Activated CD8-positive, alpha-beta T cell treated with anti-CD3 and anti-CD28 coated beads, Interleukin-2, amount 10 ng/mL, durations not matched to agents 7 days and 5 days (primary cell): ENCODE measurements at regions not wholly inside any gene's neighbourhood (a gene's known extent, or its start where the extent isn't known, plus 50 kb on each side); places are given as distances from the start of the nearest gene placed in this dataset.
"Not testable (repeated sequence)": the region's sequence is repeated elsewhere in the genome, so short reads cannot be mapped to it uniquely, and the experiment has no call there.

ENCODE experiments used
- ATAC-seq: fragments of 150-1000 bp; cut with Tn5 transposase; one replicate; pipeline ENCODE4 v1.10.0; 2021; ENCODE audit warnings: moderate library complexity
- CTCF ChIA-PET: fragments of 350-600 bp; sonication (Branson Sonifier 250); formaldehyde crosslinking; loops from one replicate; lab custom pipeline; 2021; ENCODE audit warnings: antibody characterized with exemption; lab: Charles Lee
- POLR2A ChIA-PET: fragments of 350-600 bp; sonication (Branson Sonifier 250); formaldehyde crosslinking; loops from one replicate; lab custom pipeline; 2021; ENCODE audit warnings: antibody characterized with exemption; lab: Charles Lee
- DNase-seq: peaks from one replicate; pipeline ENCODE4 v3.0.0-alpha.2; 2020
- H3K27ac Mint-ChIP-seq: one replicate; pipeline ENCODE4 v1.8.0; 2021; ENCODE audit warnings: mild to moderate bottlenecking, mixed read lengths
- H3K27me3 Mint-ChIP-seq: one replicate; pipeline ENCODE4 v1.8.0; 2021; ENCODE audit warnings: low read depth, mixed read lengths
- H3K36me3 Mint-ChIP-seq: one replicate; pipeline ENCODE4 v1.8.0; 2021; ENCODE audit warnings: low read depth, mixed read lengths
- H3K4me1 Mint-ChIP-seq: one replicate; pipeline ENCODE4 v1.8.0; 2021; ENCODE audit warnings: low read depth, mixed read lengths
- H3K4me3 Mint-ChIP-seq: one replicate; pipeline ENCODE4 v1.8.0; 2021; ENCODE audit warnings: mild to moderate bottlenecking, mixed read lengths
- H3K9me3 Mint-ChIP-seq: one replicate; pipeline ENCODE4 v1.8.0; 2022; ENCODE audit warnings: mixed read lengths; ENCODE audit not compliant: insufficient read depth

GRCh38 chr1:98575955-98576354 lies 85.6 kb upstream of the SNX7 start:
- H3K9me3 Mint-ChIP-seq: no peaks in the 10 kb centered on the region
- ATAC-seq (no peak), DNase-seq (no peak)
- H3K4me1 Mint-ChIP-seq: no peaks in the 10 kb centered on the region
- no peak overlapping the region for H3K4me3 Mint-ChIP-seq
- no peaks in the 10 kb centered on the region for H3K27me3 Mint-ChIP-seq
- H3K36me3 Mint-ChIP-seq: no peaks in the 10 kb centered on the region
- ChIA-PET CTCF (no interaction called here), POLR2A (no interaction called here)
- H3K27ac Mint-ChIP-seq: no peak overlapping the region

GRCh38 chr1:98565951-98566350 lies 95.6 kb upstream of the SNX7 start:
- H3K9me3 Mint-ChIP-seq: no peaks in the 10 kb centered on the region
- H3K27me3 Mint-ChIP-seq: no peaks in the 10 kb centered on the region
- ATAC-seq: no peak
- POLR2A ChIA-PET: no interaction called here
- no peak for DNase-seq
- no peak overlapping the region for H3K27ac Mint-ChIP-seq
- no peak overlapping the region for H3K4me3 Mint-ChIP-seq
- no peaks in the 10 kb centered on the region for H3K4me1 Mint-ChIP-seq
- CTCF ChIA-PET: no interaction called here
- H3K36me3 Mint-ChIP-seq: no peaks in the 10 kb centered on the region

DNA sequence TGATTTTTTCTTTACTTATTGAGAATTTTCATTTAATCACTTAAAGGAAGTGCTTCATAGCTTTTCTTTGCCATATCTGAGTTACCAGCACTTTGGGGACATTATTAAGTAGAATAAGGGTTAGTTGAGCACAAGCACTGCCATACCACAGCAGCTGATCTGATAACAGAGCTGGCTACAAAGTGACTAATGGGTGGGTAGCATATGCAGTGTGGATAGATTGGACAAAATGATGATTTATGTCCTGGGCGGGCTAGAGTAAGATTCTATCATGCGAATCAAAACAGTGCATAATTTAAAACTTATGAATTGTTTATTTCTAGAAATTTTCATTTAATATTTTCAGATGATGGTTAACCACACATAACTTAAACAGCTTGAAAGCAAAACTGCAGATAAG lies 102.2 kb upstream of the SNX7 start:
- Mint-ChIP-seq H3K27ac (no peak overlapping the region), H3K36me3 (no peaks in the 10 kb centered on the region), H3K27me3 (no peaks in the 10 kb centered on the region), H3K4me3 (no peak overlapping the region), H3K9me3 (no peaks in the 10 kb centered on the region), H3K4me1 (no peaks in the 10 kb centered on the region)
- DNase-seq (no peak), ATAC-seq (no peak)
- POLR2A ChIA-PET: no interaction called here
- CTCF ChIA-PET: no interaction called here

DNA sequence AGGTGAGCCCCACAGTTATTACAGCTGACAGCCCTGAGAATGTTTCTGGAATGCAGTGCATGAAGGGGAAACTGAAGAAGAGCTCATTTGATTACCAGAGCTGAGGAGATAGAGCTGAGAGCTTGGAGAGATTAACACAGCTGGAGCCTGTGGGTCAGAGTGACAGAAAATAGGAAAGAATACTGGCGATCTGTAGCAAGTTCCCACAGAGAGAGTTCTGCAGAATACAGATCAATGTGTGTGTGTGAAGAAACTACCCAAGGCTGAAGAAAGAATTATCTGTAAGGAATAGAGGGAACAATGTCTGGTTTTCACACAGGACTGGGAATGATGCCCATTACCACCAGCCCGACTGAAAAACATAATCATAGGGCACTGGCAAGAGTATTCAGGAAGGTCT lies 103.6 kb upstream of the SNX7 start:
- no peaks in the 10 kb centered on the region for H3K9me3 Mint-ChIP-seq
- H3K36me3 Mint-ChIP-seq: no peaks in the 10 kb centered on the region
- ChIA-PET CTCF (no interaction called here), POLR2A (no interaction called here)
- no peak for DNase-seq
- no peaks in the 10 kb centered on the region for H3K27me3 Mint-ChIP-seq
- no peak for ATAC-seq
- H3K27ac Mint-ChIP-seq: no peak overlapping the region
- H3K4me1 Mint-ChIP-seq: no peaks in the 10 kb centered on the region
- no peak overlapping the region for H3K4me3 Mint-ChIP-seq

DNA sequence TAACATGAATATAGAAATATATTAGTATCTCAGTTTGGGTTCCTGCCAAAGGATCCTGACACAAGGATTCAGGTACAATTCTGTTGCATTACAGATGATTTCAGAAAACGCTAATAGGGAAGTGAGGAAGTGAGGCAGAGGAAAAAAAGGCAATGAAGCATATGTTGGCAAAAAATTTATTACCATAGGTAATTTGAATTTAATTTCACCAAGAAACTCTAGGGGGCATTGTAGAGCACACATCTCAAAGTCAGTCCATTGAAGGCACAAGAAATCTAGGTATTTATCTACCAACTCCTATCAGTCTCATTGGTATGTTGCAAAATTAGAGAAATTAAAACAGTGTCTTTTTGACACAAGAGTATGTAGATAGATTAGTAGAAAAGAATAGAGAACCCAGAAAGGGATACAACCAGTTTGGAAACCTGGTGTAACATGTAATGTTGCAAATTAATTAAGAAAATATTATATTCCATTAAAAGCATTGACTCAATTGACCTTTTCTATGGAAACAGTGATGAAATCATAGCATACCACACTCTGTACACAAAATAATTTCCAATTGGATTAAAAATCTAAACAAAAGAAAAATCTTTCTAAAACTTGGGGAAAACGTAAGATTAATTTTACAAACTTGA lies 104.9 kb upstream of the SNX7 start:
- Mint-ChIP-seq H3K9me3 (no peaks in the 10 kb centered on the region), H3K4me3 (no peak overlapping the region), H3K27me3 (no peaks in the 10 kb centered on the region), H3K27ac (no peak overlapping the region), H3K36me3 (no peaks in the 10 kb centered on the region), H3K4me1 (no peaks in the 10 kb centered on the region)
- ATAC-seq: no peak
- ChIA-PET POLR2A (no interaction called here), CTCF (no interaction called here)
- no peak for DNase-seq

DNA sequence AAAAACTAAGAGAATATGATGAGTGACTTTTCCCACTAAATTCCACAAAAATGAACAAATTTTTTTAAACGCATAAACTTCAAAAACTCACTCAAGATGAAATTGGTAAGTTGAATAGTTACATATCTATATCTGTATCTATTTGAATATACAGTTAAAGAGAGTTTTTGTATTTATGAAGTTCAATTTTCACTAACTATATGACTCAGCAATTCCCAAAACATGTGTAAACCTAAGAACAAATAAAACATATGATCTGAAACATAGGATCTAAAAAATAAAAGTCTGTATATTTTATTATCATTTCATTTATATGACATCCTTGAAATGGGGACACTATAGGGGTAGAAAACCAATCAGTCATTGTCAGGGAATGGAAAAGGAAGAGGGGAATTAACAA lies 105.7 kb upstream of the SNX7 start:
- Mint-ChIP-seq H3K4me1 (no peaks in the 10 kb centered on the region), H3K9me3 (no peaks in the 10 kb centered on the region), H3K36me3 (no peaks in the 10 kb centered on the region)

GRCh38 chr1:98552576-98553074 lies 108.9 kb upstream of the SNX7 start:
- H3K9me3 Mint-ChIP-seq, DNase-seq, POLR2A ChIA-PET, CTCF ChIA-PET, H3K27ac Mint-ChIP-seq, ATAC-seq, H3K4me3 Mint-ChIP-seq, H3K36me3 Mint-ChIP-seq, H3K4me1 Mint-ChIP-seq, H3K27me3 Mint-ChIP-seq: not testable (repeated sequence)

More for the DNA sequence above, 105.7 kb upstream of the SNX7 start:
- Mint-ChIP-seq H3K27ac (no peak overlapping the region), H3K27me3 (no peaks in the 10 kb centered on the region), H3K4me3 (no peak overlapping the region)
- ChIA-PET POLR2A (no interaction called here), CTCF (no interaction called here)
- ATAC-seq (no peak), DNase-seq (no peak)

DNA sequence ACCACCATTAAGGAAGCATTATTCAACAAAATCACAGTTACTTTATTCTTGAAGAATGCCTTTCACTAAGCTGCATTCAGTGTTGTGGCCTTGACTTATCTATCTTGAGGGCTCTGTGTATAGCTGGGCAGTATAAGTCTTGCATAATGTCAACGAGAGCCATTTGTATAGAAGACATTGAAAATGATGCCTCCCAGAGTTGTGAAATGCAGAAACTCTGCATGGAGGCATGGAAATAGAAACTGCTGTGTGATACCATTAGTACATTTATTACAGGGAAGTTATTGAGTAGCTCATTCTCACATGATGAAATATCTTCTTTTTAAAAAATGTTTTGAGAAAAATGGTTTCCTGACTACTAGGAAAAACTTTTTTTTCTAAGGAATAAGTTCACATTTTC lies 111.4 kb upstream of the SNX7 start:
- ChIA-PET POLR2A (no interaction called here), CTCF (no interaction called here)
- no peaks in the 10 kb centered on the region for H3K9me3 Mint-ChIP-seq
- ATAC-seq (no peak), DNase-seq (no peak)
- no peaks in the 10 kb centered on the region for H3K36me3 Mint-ChIP-seq
- H3K4me3 Mint-ChIP-seq: no peak overlapping the region
- no peak overlapping the region for H3K27ac Mint-ChIP-seq
- H3K4me1 Mint-ChIP-seq: no peaks in the 10 kb centered on the region
- H3K27me3 Mint-ChIP-seq: no peaks in the 10 kb centered on the region

DNA sequence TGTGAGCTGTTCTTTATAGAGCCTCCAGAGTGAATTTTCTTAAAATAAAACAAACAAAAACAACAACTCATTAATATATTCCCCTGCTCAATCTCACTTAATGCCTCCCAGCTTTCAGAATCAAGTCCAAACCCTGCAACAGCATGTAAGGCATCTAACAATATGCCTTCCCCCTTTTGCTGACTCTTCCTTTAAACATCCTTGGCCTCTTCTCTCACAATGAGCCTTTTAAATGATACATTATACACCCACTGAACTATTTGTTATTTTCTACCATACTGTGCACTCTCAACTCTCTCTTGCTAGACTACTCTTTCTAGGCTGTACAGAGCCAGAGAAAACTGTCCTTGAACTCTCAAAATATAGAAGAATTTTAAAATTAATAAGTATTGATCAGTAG lies 115.2 kb upstream of the SNX7 start:
- CTCF ChIA-PET: no interaction called here

GRCh38 chr1:98538106-98538505 lies 123.4 kb upstream of the SNX7 start:
- Mint-ChIP-seq H3K9me3 (no peaks in the 10 kb centered on the region), H3K27me3 (no peaks in the 10 kb centered on the region), H3K36me3 (no peaks in the 10 kb centered on the region), H3K27ac (no peak overlapping the region), H3K4me1 (no peaks in the 10 kb centered on the region), H3K4me3 (no peak overlapping the region)
- POLR2A ChIA-PET: no interaction called here
- DNase-seq (no peak), ATAC-seq (no peak)
- CTCF ChIA-PET: no interaction called here

More for the DNA sequence above, 115.2 kb upstream of the SNX7 start:
- Mint-ChIP-seq H3K9me3 (no peaks in the 10 kb centered on the region), H3K36me3 (no peaks in the 10 kb centered on the region), H3K27me3 (no peaks in the 10 kb centered on the region), H3K4me3 (no peak overlapping the region), H3K27ac (no peak overlapping the region), H3K4me1 (no peaks in the 10 kb centered on the region)
- ATAC-seq (no peak), DNase-seq (no peak)
- POLR2A ChIA-PET: no interaction called here

- H3K4me3 Mint-ChIP-seq: no peak overlapping the region
- DNase-seq (no peak), ATAC-seq (no peak)
- no peak overlapping the region for H3K27ac Mint-ChIP-seq
- H3K9me3 Mint-ChIP-seq: peaks cover 16% of the 10 kb centered on the region
- ChIA-PET CTCF (no interaction called here), POLR2A (no interaction called here)
- H3K36me3 Mint-ChIP-seq: no peaks in the 10 kb centered on the region
- no peaks in the 10 kb centered on the region for H3K4me1 Mint-ChIP-seq
- no peaks in the 10 kb centered on the region for H3K27me3 Mint-ChIP-seq
Measured at GRCh38 chr1:98523256-98523655, 138.3 kb upstream of the SNX7 start.

DNA sequence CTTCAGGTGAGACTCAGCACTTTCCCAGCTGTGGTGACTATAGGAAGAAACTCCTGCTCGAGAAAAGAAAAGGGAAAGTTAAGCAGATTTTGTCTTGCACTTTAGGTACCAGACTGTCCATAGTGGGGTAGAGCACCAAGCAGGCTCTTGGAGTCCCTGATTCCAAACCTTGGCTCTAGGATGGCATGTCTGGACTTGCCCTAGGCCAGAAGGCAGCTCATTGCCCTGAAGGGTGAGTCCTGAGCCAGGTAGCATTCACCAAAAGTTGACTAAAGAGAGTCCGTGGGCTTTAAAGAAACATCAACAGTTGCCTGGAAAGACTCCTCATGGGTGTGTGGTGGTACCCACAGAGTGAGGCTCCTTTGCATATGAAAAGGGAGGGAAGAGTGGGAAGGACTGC lies 145.2 kb upstream of the SNX7 start:
- H3K4me3 Mint-ChIP-seq: no peak overlapping the region
- ChIA-PET CTCF (no interaction called here), POLR2A (no interaction called here)
- no peaks in the 10 kb centered on the region for H3K9me3 Mint-ChIP-seq
- ATAC-seq (no peak), DNase-seq (no peak)
- no peak overlapping the region for H3K27ac Mint-ChIP-seq
- H3K36me3 Mint-ChIP-seq: no peaks in the 10 kb centered on the region
- H3K27me3 Mint-ChIP-seq: no peaks in the 10 kb centered on the region
- H3K4me1 Mint-ChIP-seq: no peaks in the 10 kb centered on the region

DNA sequence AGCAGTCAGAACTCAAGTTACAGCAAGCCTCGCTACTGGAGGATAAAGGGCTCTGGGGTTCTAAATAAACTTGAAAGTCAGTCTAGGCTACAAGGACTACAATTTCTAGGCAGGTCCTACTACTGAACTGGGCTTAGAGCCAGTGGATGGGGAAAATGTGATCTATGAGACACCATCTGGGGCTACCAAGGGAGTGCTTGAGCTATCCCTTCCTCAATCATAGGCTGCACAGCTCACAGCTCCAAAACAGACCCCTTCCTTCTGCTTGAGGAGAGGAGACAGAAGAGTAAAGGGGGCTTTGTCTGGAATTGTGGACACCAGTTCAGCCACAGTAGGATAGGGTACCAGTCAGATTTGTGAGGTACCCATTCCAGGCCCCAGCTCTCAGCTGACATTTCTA lies 145.8 kb upstream of the SNX7 start:
- ChIA-PET CTCF (no interaction called here), POLR2A (no interaction called here)
- no peak overlapping the region for H3K27ac Mint-ChIP-seq
- DNase-seq (no peak), ATAC-seq (no peak)
- H3K27me3 Mint-ChIP-seq: no peaks in the 10 kb centered on the region
- no peaks in the 10 kb centered on the region for H3K36me3 Mint-ChIP-seq
- no peaks in the 10 kb centered on the region for H3K4me1 Mint-ChIP-seq
- H3K4me3 Mint-ChIP-seq: no peak overlapping the region
- no peaks in the 10 kb centered on the region for H3K9me3 Mint-ChIP-seq
